ENCODE measurements at regions not wholly inside any gene's neighbourhood (a gene's known extent, or its start where the extent isn't known, plus 50 kb on each side); places are given as distances from the start of the nearest gene placed in this dataset.

GRCh38 chr6:112713402-112713801, 366.3 kb downstream of the RFPL4B start:
- TF ChIP-seq CTCF (IDR thresholded peaks at IDR 0.05; ENCODE audit: low read depth, low read length): no peak
- no peak overlapping the region for H3K4me3 ChIP-seq (ENCODE audit: low read depth, low read length)
- in situ Hi-C loops (cut with HindIII; ENCODE audit: low sequenced_read_pairs): no loop called here
- DNase-seq (ENCODE audit: low read depth, low spot score): no peak

GRCh38 chr6:112717401-112717800, 370.3 kb downstream of the RFPL4B start:
- no peak for DNase-seq (ENCODE audit: low read depth, low spot score)
- in situ Hi-C loops (cut with HindIII; ENCODE audit: low sequenced_read_pairs): no loop called here
- H3K4me3 ChIP-seq (ENCODE audit: low read depth, low read length): no peak overlapping the region
- TF ChIP-seq CTCF (IDR thresholded peaks at IDR 0.05; ENCODE audit: low read depth, low read length): no peak

- in situ Hi-C loops (cut with HindIII; ENCODE audit: low sequenced_read_pairs): no loop called here
- TF ChIP-seq CTCF (IDR thresholded peaks at IDR 0.05; ENCODE audit: low read depth, low read length): no peak
- H3K4me3 ChIP-seq (ENCODE audit: low read depth, low read length): no peak overlapping the region
- no peak for DNase-seq (ENCODE audit: low read depth, low spot score)
Observed at GRCh38 chr6:112717856-112718255, 370.7 kb downstream of the RFPL4B start.

- no peak overlapping the region for H3K4me3 ChIP-seq (ENCODE audit: low read depth, low read length)
- DNase-seq (ENCODE audit: low read depth, low spot score): no peak
- no peak for TF ChIP-seq CTCF (IDR thresholded peaks at IDR 0.05; ENCODE audit: low read depth, low read length)
- in situ Hi-C loops (cut with HindIII; ENCODE audit: low sequenced_read_pairs): no loop called here
Observed at GRCh38 chr6:112725541-112726085, 378.5 kb downstream of the RFPL4B start.

GRCh38 chr6:112735129-112735528, 388.0 kb downstream of the RFPL4B start:
- H3K4me3 ChIP-seq (ENCODE audit: low read depth, low read length): no peak overlapping the region
- no peak for TF ChIP-seq CTCF (IDR thresholded peaks at IDR 0.05; ENCODE audit: low read depth, low read length)
- in situ Hi-C loops (cut with HindIII; ENCODE audit: low sequenced_read_pairs): no loop called here
- DNase-seq (ENCODE audit: low read depth, low spot score): no peak

- in situ Hi-C loops (cut with HindIII; ENCODE audit: low sequenced_read_pairs): no loop called here
- TF ChIP-seq CTCF (IDR thresholded peaks at IDR 0.05; ENCODE audit: low read depth, low read length): no peak
Observed at GRCh38 chr6:112739766-112740165, 392.6 kb downstream of the RFPL4B start.

GRCh38 chr6:112743323-112743722, 396.2 kb downstream of the RFPL4B start:
- H3K4me3 ChIP-seq (ENCODE audit: low read depth, low read length): no peak overlapping the region
- peak; percentile 10 for DNase-seq (ENCODE audit: low read depth, low spot score)
- in situ Hi-C loops (cut with HindIII; ENCODE audit: low sequenced_read_pairs): no loop called here
- TF ChIP-seq CTCF (IDR thresholded peaks at IDR 0.05; ENCODE audit: low read depth, low read length): no peak

More at GRCh38 chr6:112739766-112740165, 392.6 kb downstream of the RFPL4B start:
- no peak overlapping the region for H3K4me3 ChIP-seq (ENCODE audit: low read depth, low read length)
- DNase-seq (ENCODE audit: low read depth, low spot score): no peak

All from astrocyte of the spinal cord (primary cell).